C4-2B (cell line): ENCODE measurements at regions not wholly inside any gene's neighbourhood (a gene's known extent, or its start where the extent isn't known, plus 50 kb on each side); places are given as distances from the start of the nearest gene placed in this dataset.

Experiments
- CTCF ChIP-seq: fragments of 450-650 bp; conservative IDR thresholded peaks from 2 replicates; pipeline ENCODE4 v1.5.1; 2017; ENCODE audit warnings: mild to moderate bottlenecking
- ZFX ChIP-seq: fragments of 450-650 bp; IDR thresholded peaks from 2 replicates; pipeline ENCODE4 v1.6.1; 2017

GRCh38 chr4:83722730-83723269 is 186.9 kb downstream of the GPAT3 start:
- TF ChIP-seq CTCF (no peak), ZFX (no peak)
